ENCODE measurements at regions not wholly inside any gene's neighbourhood (a gene's known extent, or its start where the extent isn't known, plus 50 kb on each side); places are given as distances from the start of the nearest gene placed in this dataset.
"Not testable (repeated sequence)": the region's sequence is repeated elsewhere in the genome, so short reads cannot be mapped to it uniquely, and the experiment has no call there.

GRCh38 chr18:55892862-55893813 is 305.1 kb upstream of the TCF4 start:
- TF ChIP-seq EP300, CTCF (IDR thresholded peaks at IDR 0.05): not testable (repeated sequence)
